Renal pelvis (tissue), 1 donor: ENCODE measurements at regions not wholly inside any gene's neighbourhood (a gene's known extent, or its start where the extent isn't known, plus 50 kb on each side); places are given as distances from the start of the nearest gene placed in this dataset.
A peak's percentile ranks its signal among the peaks of the same experiment; 100 is the strongest.

ENCODE experiments used
- DNase-seq: peaks from one replicate; pipeline ENCODE4 v3.0.0-alpha.2; 2013

- no peak for DNase-seq
Measured at GRCh38 chr3:188037965-188038581, 115.9 kb upstream of the LPP start.

GRCh38 chr3:188041193-188041592 lies 112.8 kb upstream of the LPP start:
- no peak for DNase-seq

GRCh38 chr3:188041895-188042294 lies 112.1 kb upstream of the LPP start:
- no peak for DNase-seq

GRCh38 chr3:188042466-188042865 lies 111.5 kb upstream of the LPP start:
- no peak for DNase-seq

- DNase-seq = no peak
Measured at GRCh38 chr3:188043891-188044290, 110.1 kb upstream of the LPP start.

GRCh38 chr3:188046561-188047211 lies 107.3 kb upstream of the LPP start:
- no peak for DNase-seq

- DNase-seq = no peak
Measured at GRCh38 chr3:188047536-188047935, 106.4 kb upstream of the LPP start.

- DNase-seq = no peak
Measured at GRCh38 chr3:188049606-188050530, 104.1 kb upstream of the LPP start.

GRCh38 chr3:188051801-188052168 lies 102.2 kb upstream of the LPP start:
- peak; percentile 68 for DNase-seq

- peak; percentile 86 for DNase-seq
Measured at GRCh38 chr3:188052169-188053035, 101.6 kb upstream of the LPP start.

GRCh38 chr3:188053036-188053340 lies 101.0 kb upstream of the LPP start:
- no peak for DNase-seq

- no peak for DNase-seq
Measured at GRCh38 chr3:188053710-188054380, 100.1 kb upstream of the LPP start.

GRCh38 chr3:188054541-188054940 lies 99.4 kb upstream of the LPP start:
- DNase-seq = no peak

GRCh38 chr3:188055388-188055787 lies 98.6 kb upstream of the LPP start:
- no peak for DNase-seq

GRCh38 chr3:188057124-188057523 lies 96.8 kb upstream of the LPP start:
- no peak for DNase-seq

- no peak for DNase-seq
Measured at GRCh38 chr3:188058569-188059184, 95.3 kb upstream of the LPP start.

GRCh38 chr3:188059351-188059750 lies 94.6 kb upstream of the LPP start:
- DNase-seq = no peak

GRCh38 chr3:188060264-188060835 lies 93.6 kb upstream of the LPP start:
- DNase-seq = no peak

GRCh38 chr3:188060840-188061544 lies 93.0 kb upstream of the LPP start:
- no peak for DNase-seq

GRCh38 chr3:188062216-188062615 lies 91.7 kb upstream of the LPP start:
- DNase-seq = no peak
